K562 (cell line): ENCODE measurements at regions not wholly inside any gene's neighbourhood (a gene's known extent, or its start where the extent isn't known, plus 50 kb on each side); places are given as distances from the start of the nearest gene placed in this dataset.
A peak's percentile ranks its signal among the peaks of the same experiment; 100 is the strongest.

Experiments used
- ATAC-seq: fragments of 200-7000 bp; cut with Tn5 transposase; 3 replicates; pipeline ENCODE4 v1.9.1; 2020; ENCODE audit warnings: moderate library complexity
- BruUV-seq: library from RNA; stranded (reverse); fragments of 400-500 nt; replicated peaks from 2 replicates; lab custom pipeline; 2021; lab: Mats Ljungman, UMichigan
- CTCF ChIA-PET: fragments of 300-600 bp; formaldehyde crosslinking; extraction: SDS; loops from one replicate; lab custom pipeline; 2021; ENCODE audit warnings: low intra/inter-chr PET ratio; lab: Yijun Ruan, JAX
- POLR2A ChIA-PET: fragments of 300-600, 350-650 bp; sonication (Branson Sonifier 250); formaldehyde crosslinking; extraction: SDS; loops from one replicate; lab custom pipeline; 2021; ENCODE audit warnings: antibody characterized with exemption, inconsistent platforms; lab: Yijun Ruan, JAX
- DNase-seq, 4 experiments: peaks; one replicate each; pipeline versions ENCODE4 v3.0.0 to v3.0.0-alpha.2; 2011 to 2018; ENCODE audit warnings: low spot score in 3 of 4, mixed read lengths in 3 of 4; ENCODE audit errors: extremely low read depth in 1 of 4
- FAIRE-seq: peaks from 2 replicates; lab custom pipeline; 2011; peaks lifted over from hg19 to GRCh38; lab: Jason Lieb, UNC
- H2AFZ ChIP-seq: 2 replicates; pipeline ENCODE4 v1.6.0; 2011; ENCODE audit warnings: low read depth, low read length, control low read depth, inconsistent platforms
- H3K27ac ChIP-seq: fragments of 200-600 bp; 3 replicates; pipeline ENCODE4 v1.8.0; 2011; ENCODE audit warnings: low read depth, mild to moderate bottlenecking, control low read depth, inconsistent platforms, low read length, moderate library complexity, mixed read lengths; ENCODE audit errors: extremely low read depth
- H3K27me3 ChIP-seq, 2 experiments: fragments of 300-600 bp in 1 of 2; 2 replicates in 1 of 2; 3 replicates in 1 of 2; pipeline versions ENCODE4 v1.6.0 to v1.8.0; 2011; ENCODE audit warnings: inconsistent platforms in 2 of 2, low read length in 2 of 2, mild to moderate bottlenecking in 1 of 2, mixed read lengths in 1 of 2, moderate library complexity in 1 of 2; ENCODE audit not compliant: control insufficient read depth in 2 of 2, insufficient read depth in 2 of 2
- H3K36me3 ChIP-seq: fragments of 300-600 bp; 3 replicates; pipeline ENCODE4 v1.8.0; 2011; ENCODE audit warnings: mild to moderate bottlenecking, low read length, inconsistent platforms; ENCODE audit not compliant: control insufficient read depth, insufficient read depth
- H3K4me1 ChIP-seq, 2 experiments: fragments of 200-600 bp in 1 of 2; replicated peaks in 1 of 2; 2 replicates in 1 of 2; 3 replicates in 1 of 2; pipeline versions ENCODE4 v1.5.1 to v1.8.0; 2011; ENCODE audit warnings: inconsistent platforms in 2 of 2, low read length in 2 of 2, mild to moderate bottlenecking in 1 of 2, mixed read lengths in 1 of 2, moderate library complexity in 1 of 2; ENCODE audit not compliant: control insufficient read depth in 2 of 2, insufficient read depth in 2 of 2
- H3K4me2 ChIP-seq: 2 replicates; pipeline ENCODE4 v1.6.1; 2011; ENCODE audit warnings: low read length, control low read depth, inconsistent platforms, mixed read lengths; ENCODE audit not compliant: insufficient read depth
- H3K4me3 ChIP-seq: fragments of 200-600 bp; sonication (generic), shearing (Covaris generic); 2 replicates; pipeline ENCODE4 v1.5.1; 2016; ENCODE audit warnings: control low read depth, inconsistent platforms
- H3K79me2 ChIP-seq: fragments of 200-600 bp; 3 replicates; pipeline ENCODE4 v1.8.0; 2011; ENCODE audit warnings: low read length, inconsistent platforms; ENCODE audit not compliant: control insufficient read depth, insufficient read depth
- H3K9ac ChIP-seq, 2 experiments: 2 replicates each; pipeline versions ENCODE4 v1.6.0 to v1.6.1; 2011; ENCODE audit warnings: low read depth in 2 of 2, low read length in 2 of 2, control low read depth in 1 of 2, inconsistent platforms in 1 of 2, mild to moderate bottlenecking in 1 of 2, mixed read lengths in 1 of 2; ENCODE audit not compliant: insufficient read depth in 1 of 2
- H3K9me1 ChIP-seq: one replicate; pipeline ENCODE4 v1.6.0; 2011; ENCODE audit warnings: inconsistent platforms, mild to moderate bottlenecking, low read length, moderate library complexity; ENCODE audit not compliant: control insufficient read depth, insufficient read depth
- H3K9me3 ChIP-seq: replicated peaks from 2 replicates; pipeline ENCODE4 v1.5.1; 2011; ENCODE audit warnings: low read depth, low read length, inconsistent platforms; ENCODE audit not compliant: control insufficient read depth, insufficient read depth
- H4K20me1 ChIP-seq: replicated peaks from 2 replicates; pipeline ENCODE4 v1.6.1; 2011; ENCODE audit warnings: low read length, inconsistent platforms, mixed read lengths; ENCODE audit not compliant: control insufficient read depth, insufficient read depth
- E2F3 ChIP-seq: fragments of 250-450 bp; sonication (Bioruptor Pico); IDR thresholded peaks from 2 replicates; pipeline ENCODE4 v1.4.0; 2020; ENCODE audit warnings: mild to moderate bottlenecking
- ELF4 ChIP-seq: fragments of 450-650 bp; formaldehyde crosslinking; IDR thresholded peaks from 2 replicates; pipeline ENCODE4 v1.4.0; 2022; ENCODE audit warnings: missing genetic modification characterization
- PCBP2 ChIP-seq: fragments of 200-400 bp; formaldehyde crosslinking; IDR thresholded peaks from 2 replicates; pipeline ENCODE4 v1.6.1; 2018; ENCODE audit warnings: low read length, low read depth, mild to moderate bottlenecking, moderate library complexity; ENCODE audit not compliant: poor library complexity, severe bottlenecking
- POLR2B ChIP-seq: fragments of 450-650 bp; IDR thresholded peaks from 2 replicates; pipeline ENCODE4 v1.6.1; 2018; ENCODE audit warnings: low read depth; ENCODE audit not compliant: partially characterized antibody
- SMARCB1 ChIP-seq: IDR thresholded peaks from 2 replicates; pipeline ENCODE4 v1.6.1; 2011; ENCODE audit warnings: improper control_type of control experiment, low read depth; ENCODE audit not compliant: insufficient read length
- TCF7L2 ChIP-seq: fragments of 150-350 bp; IDR thresholded peaks from 2 replicates; pipeline ENCODE4 v1.6.1; 2016; ENCODE audit warnings: low read depth, mild to moderate bottlenecking, low read length, moderate library complexity
- ZFPM2 ChIP-seq: fragments of 250-450 bp; sonication (Bioruptor Pico); IDR thresholded peaks from 2 replicates; pipeline ENCODE4 v1.5.1; 2022; ENCODE audit warnings: mild to moderate bottlenecking
- ZNF217 ChIP-seq: sonication (generic); formaldehyde crosslinking; IDR thresholded peaks from 2 replicates; pipeline ENCODE4 v1.8.0; 2022; ENCODE audit warnings: mild to moderate bottlenecking, missing genetic modification reagents
- ZNF23 ChIP-seq: fragments of 250-450 bp; sonication (Bioruptor Pico); IDR thresholded peaks from 2 replicates; pipeline ENCODE4 v1.4.0; 2020; ENCODE audit warnings: mild to moderate bottlenecking
- ZNF586 ChIP-seq: fragments of 450-650 bp; formaldehyde crosslinking; conservative IDR thresholded peaks from 2 replicates; pipeline ENCODE4 v1.4.0; 2020; ENCODE audit warnings: mild to moderate bottlenecking, moderate library complexity
- WGBS: fragments of 100-300 bp; shearing (Covaris generic); methylation state at CpG from one replicate; pipeline ENCODE4 v1.1.6; 2016; ENCODE audit warnings: low coverage, mixed read lengths; ENCODE audit not compliant: insufficient coverage; ENCODE audit errors: missing lambda C conversion rate; 5-methylcytosine and 5-hydroxymethylcytosine counted together
- in situ Hi-C: fragments of 300-500 bp; cut with MboI; formaldehyde crosslinking; loops from 4 replicates; pipeline ENCODE4 v1.15.0; 2018; ENCODE audit warnings: inconsistent platforms, mixed read lengths
- intact Hi-C: fragments of 100-400 bp; cut with micrococcal nuclease; formaldehyde crosslinking; loops from 2 replicates; pipeline ENCODE4 v1.14.2; 2022
- TF ChIP-seq, protein P1 (sequence below): fragments of 200-600 bp; sonication (generic); IDR thresholded peaks from one replicate; pipeline ENCODE4 v1.6.1; 2012; ENCODE audit warnings: mild to moderate bottlenecking, low read depth, low read length, inconsistent platforms

DNA sequence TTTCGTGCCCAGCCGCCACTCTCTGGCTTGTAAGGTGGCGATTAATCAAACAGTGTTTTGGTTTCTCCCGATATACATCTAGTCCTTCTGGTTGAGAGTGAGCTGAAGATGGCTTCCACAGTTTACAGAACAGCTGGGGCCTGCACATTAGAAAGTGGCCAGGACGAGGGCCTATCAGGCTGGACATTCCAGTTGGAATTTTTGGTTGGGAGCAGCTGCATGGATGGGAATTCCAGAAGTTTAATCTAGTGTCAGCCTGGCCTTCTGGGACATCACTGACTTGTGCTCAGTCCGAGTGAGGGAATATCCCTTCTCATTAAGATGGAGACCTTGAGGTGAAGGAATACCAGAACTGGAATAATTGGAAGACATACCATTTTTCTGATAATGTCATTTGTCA lies 118.1 kb upstream of the SIX2 start (continued):
- TF ChIP-seq E2F3 (CRISPR knock-in tag) (no peak), SMARCB1 (no peak), ZFPM2 (CRISPR knock-in tag) (no peak), ELF4 (CRISPR knock-in tag) (no peak), ZNF23 (no peak), PCBP2 (no peak)

DNA sequence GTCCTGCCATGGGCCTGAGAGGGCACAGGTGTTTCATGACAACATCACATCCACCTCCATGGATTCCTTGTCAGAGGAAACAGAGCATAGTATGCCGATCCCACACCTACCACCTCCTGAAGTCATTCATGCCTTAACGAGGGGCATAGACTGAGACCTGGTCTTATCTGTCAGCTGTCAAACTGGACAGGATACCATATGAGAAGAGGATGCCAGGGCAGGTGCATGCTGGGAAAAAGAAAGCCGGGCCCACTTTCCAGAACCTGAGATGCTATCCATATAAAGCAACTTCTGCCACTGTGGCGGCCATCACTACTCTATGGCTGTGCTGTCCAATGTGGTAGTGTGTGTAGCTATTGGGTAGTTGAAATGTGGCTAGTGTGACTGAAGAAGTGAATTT lies 116.0 kb upstream of the SIX2 start:
- ChIA-PET POLR2A (no interaction called here), CTCF (no interaction called here)
- H2AFZ ChIP-seq: no peak overlapping the region
- no peaks in the 10 kb centered on the region for H3K9me3 ChIP-seq
- intact Hi-C loops (no loop called here), in situ Hi-C loops (no loop called here)
- no peaks in the 10 kb centered on the region for H3K36me3 ChIP-seq
- no peak overlapping the region for H3K4me2 ChIP-seq
- H3K79me2 ChIP-seq: no peaks in the 10 kb centered on the region
- no peaks in the 10 kb centered on the region for H3K9me1 ChIP-seq
- no TSS peak for BruUV-seq
- peaks cover 0 to 3% of the 10 kb centered on the region in 2 experiments; a peak in 3 of 5 replicates for H3K27me3 ChIP-seq
- no peaks in the 10 kb centered on the region for H3K4me1 ChIP-seq
- H3K9ac ChIP-seq: no peak overlapping the region
- no peak overlapping the region for H3K4me3 ChIP-seq
- ATAC-seq (no peak), FAIRE-seq (peak; percentile 11), DNase-seq (no peak)
- H3K27ac ChIP-seq: no peak overlapping the region
- WGBS: 0% methylated on average over 4 of the region's 4 CpGs
- H4K20me1 ChIP-seq: no peaks in the 10 kb centered on the region
- TF ChIP-seq TCF7L2: no peak
- TF ChIP-seq, protein P1, sequence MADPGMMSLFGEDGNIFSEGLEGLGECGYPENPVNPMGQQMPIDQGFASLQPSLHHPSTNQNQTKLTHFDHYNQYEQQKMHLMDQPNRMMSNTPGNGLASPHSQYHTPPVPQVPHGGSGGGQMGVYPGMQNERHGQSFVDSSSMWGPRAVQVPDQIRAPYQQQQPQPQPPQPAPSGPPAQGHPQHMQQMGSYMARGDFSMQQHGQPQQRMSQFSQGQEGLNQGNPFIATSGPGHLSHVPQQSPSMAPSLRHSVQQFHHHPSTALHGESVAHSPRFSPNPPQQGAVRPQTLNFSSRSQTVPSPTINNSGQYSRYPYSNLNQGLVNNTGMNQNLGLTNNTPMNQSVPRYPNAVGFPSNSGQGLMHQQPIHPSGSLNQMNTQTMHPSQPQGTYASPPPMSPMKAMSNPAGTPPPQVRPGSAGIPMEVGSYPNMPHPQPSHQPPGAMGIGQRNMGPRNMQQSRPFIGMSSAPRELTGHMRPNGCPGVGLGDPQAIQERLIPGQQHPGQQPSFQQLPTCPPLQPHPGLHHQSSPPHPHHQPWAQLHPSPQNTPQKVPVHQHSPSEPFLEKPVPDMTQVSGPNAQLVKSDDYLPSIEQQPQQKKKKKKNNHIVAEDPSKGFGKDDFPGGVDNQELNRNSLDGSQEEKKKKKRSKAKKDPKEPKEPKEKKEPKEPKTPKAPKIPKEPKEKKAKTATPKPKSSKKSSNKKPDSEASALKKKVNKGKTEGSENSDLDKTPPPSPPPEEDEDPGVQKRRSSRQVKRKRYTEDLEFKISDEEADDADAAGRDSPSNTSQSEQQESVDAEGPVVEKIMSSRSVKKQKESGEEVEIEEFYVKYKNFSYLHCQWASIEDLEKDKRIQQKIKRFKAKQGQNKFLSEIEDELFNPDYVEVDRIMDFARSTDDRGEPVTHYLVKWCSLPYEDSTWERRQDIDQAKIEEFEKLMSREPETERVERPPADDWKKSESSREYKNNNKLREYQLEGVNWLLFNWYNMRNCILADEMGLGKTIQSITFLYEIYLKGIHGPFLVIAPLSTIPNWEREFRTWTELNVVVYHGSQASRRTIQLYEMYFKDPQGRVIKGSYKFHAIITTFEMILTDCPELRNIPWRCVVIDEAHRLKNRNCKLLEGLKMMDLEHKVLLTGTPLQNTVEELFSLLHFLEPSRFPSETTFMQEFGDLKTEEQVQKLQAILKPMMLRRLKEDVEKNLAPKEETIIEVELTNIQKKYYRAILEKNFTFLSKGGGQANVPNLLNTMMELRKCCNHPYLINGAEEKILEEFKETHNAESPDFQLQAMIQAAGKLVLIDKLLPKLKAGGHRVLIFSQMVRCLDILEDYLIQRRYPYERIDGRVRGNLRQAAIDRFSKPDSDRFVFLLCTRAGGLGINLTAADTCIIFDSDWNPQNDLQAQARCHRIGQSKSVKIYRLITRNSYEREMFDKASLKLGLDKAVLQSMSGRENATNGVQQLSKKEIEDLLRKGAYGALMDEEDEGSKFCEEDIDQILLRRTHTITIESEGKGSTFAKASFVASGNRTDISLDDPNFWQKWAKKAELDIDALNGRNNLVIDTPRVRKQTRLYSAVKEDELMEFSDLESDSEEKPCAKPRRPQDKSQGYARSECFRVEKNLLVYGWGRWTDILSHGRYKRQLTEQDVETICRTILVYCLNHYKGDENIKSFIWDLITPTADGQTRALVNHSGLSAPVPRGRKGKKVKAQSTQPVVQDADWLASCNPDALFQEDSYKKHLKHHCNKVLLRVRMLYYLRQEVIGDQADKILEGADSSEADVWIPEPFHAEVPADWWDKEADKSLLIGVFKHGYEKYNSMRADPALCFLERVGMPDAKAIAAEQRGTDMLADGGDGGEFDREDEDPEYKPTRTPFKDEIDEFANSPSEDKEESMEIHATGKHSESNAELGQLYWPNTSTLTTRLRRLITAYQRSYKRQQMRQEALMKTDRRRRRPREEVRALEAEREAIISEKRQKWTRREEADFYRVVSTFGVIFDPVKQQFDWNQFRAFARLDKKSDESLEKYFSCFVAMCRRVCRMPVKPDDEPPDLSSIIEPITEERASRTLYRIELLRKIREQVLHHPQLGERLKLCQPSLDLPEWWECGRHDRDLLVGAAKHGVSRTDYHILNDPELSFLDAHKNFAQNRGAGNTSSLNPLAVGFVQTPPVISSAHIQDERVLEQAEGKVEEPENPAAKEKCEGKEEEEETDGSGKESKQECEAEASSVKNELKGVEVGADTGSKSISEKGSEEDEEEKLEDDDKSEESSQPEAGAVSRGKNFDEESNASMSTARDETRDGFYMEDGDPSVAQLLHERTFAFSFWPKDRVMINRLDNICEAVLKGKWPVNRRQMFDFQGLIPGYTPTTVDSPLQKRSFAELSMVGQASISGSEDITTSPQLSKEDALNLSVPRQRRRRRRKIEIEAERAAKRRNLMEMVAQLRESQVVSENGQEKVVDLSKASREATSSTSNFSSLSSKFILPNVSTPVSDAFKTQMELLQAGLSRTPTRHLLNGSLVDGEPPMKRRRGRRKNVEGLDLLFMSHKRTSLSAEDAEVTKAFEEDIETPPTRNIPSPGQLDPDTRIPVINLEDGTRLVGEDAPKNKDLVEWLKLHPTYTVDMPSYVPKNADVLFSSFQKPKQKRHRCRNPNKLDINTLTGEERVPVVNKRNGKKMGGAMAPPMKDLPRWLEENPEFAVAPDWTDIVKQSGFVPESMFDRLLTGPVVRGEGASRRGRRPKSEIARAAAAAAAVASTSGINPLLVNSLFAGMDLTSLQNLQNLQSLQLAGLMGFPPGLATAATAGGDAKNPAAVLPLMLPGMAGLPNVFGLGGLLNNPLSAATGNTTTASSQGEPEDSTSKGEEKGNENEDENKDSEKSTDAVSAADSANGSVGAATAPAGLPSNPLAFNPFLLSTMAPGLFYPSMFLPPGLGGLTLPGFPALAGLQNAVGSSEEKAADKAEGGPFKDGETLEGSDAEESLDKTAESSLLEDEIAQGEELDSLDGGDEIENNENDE: no peak
- no peak for TF ChIP-seq ZNF586 (CRISPR knock-in tag)
- no peak for TF ChIP-seq ZNF217
- no peak for TF ChIP-seq POLR2B
